DMS53 (cell line): ENCODE measurements at regions not wholly inside any gene's neighbourhood (a gene's known extent, or its start where the extent isn't known, plus 50 kb on each side); places are given as distances from the start of the nearest gene placed in this dataset.
"Not testable (repeated sequence)": the region's sequence is repeated elsewhere in the genome, so short reads cannot be mapped to it uniquely, and the experiment has no call there.

ENCODE experiments used
- DNase-seq: peaks from one replicate; lab custom pipeline; 2025; lab: John Stamatoyannopoulos, UW

GRCh38 chr4:55028196-55028595 is 97.2 kb downstream of the KDR start:
- no peak for DNase-seq

GRCh38 chr4:55027596-55027995 is 97.8 kb downstream of the KDR start:
- no peak for DNase-seq

GRCh38 chr4:55025456-55025855 is 99.9 kb downstream of the KDR start:
- not testable (repeated sequence) for DNase-seq

GRCh38 chr4:55023030-55023429 is 102.4 kb downstream of the KDR start:
- no peak for DNase-seq

- DNase-seq: no peak
Observed at GRCh38 chr4:55021214-55021613, 104.2 kb downstream of the KDR start.

- DNase-seq: no peak
Observed at GRCh38 chr4:55020131-55020530, 105.3 kb downstream of the KDR start.

- no peak for DNase-seq
Observed at GRCh38 chr4:55018978-55019377, 106.4 kb downstream of the KDR start.

- DNase-seq: no peak
Observed at GRCh38 chr4:55018521-55018920, 106.9 kb downstream of the KDR start.

- DNase-seq: no peak
Observed at GRCh38 chr4:55017406-55017805, 108.0 kb downstream of the KDR start.

- no peak for DNase-seq
Observed at GRCh38 chr4:55016131-55016530, 109.3 kb downstream of the KDR start.

GRCh38 chr4:55014876-55015275 is 110.5 kb downstream of the KDR start:
- DNase-seq: peak; percentile 44

- no peak for DNase-seq
Observed at GRCh38 chr4:55013431-55013955, 111.9 kb downstream of the KDR start.

GRCh38 chr4:55012363-55013230 is 112.8 kb downstream of the KDR start:
- peak; percentile 74 for DNase-seq

GRCh38 chr4:55011761-55012160 is 113.6 kb downstream of the KDR start:
- DNase-seq: no peak

GRCh38 chr4:55010550-55010949 is 114.8 kb downstream of the KDR start:
- DNase-seq: no peak

- DNase-seq: peak; percentile 26
Observed at GRCh38 chr4:55008166-55009056, 117.0 kb downstream of the KDR start.

- DNase-seq: no peak
Observed at GRCh38 chr4:55005910-55006309, 119.5 kb downstream of the KDR start.

- no peak for DNase-seq
Observed at GRCh38 chr4:55004831-55005230, 120.6 kb downstream of the KDR start.

GRCh38 chr4:55002431-55002830 is 123.0 kb downstream of the KDR start:
- DNase-seq: no peak

GRCh38 chr4:55001538-55001937 is 123.9 kb downstream of the KDR start:
- no peak for DNase-seq

- DNase-seq: peak; percentile 45
Observed at GRCh38 chr4:54999003-54999402, 126.4 kb downstream of the KDR start.

GRCh38 chr4:54993473-54994026 is 131.8 kb downstream of the KDR start:
- DNase-seq: not testable (repeated sequence)
